GM18520 (cell line): ENCODE measurements at regions not wholly inside any gene's neighbourhood (a gene's known extent, or its start where the extent isn't known, plus 50 kb on each side); places are given as distances from the start of the nearest gene placed in this dataset.

Source experiments
- ATAC-seq: cut with Tn5 transposase; IDR thresholded peaks from one replicate; pipeline ENCODE4 v1.9.1; 2021; ENCODE audit not compliant: unreplicated experiment

- no peak for ATAC-seq
Measured at GRCh38 chr2:107419191-107419590, 407.5 kb upstream of the RGPD4 start.

GRCh38 chr2:107428781-107429180, 397.9 kb upstream of the RGPD4 start:
- no peak for ATAC-seq

- no peak for ATAC-seq
Measured at GRCh38 chr2:107430006-107430405, 396.7 kb upstream of the RGPD4 start.

GRCh38 chr2:107430596-107431266, 396.0 kb upstream of the RGPD4 start:
- ATAC-seq: no peak

DNA sequence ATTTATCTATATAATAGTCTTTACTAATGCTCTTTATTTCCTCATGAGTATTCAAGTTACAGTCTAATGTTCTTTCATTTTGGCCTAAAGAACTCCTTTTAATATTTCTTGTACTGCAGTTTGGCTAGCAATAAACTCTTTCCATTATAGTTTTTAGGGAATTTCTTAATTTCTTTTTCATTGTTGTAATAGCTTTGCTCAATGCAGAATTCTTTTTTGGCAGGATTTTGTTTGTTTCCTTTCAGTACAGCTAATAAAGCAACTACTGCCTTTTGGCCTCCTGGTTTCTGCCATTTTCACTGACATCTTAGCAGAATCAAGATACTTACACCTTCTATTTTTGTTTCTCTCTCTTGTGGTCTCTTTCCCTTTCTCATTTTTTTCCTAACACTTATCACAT, 390.4 kb upstream of the RGPD4 start:
- no peak for ATAC-seq

GRCh38 chr2:107437265-107437664, 389.4 kb upstream of the RGPD4 start:
- ATAC-seq: no peak

DNA sequence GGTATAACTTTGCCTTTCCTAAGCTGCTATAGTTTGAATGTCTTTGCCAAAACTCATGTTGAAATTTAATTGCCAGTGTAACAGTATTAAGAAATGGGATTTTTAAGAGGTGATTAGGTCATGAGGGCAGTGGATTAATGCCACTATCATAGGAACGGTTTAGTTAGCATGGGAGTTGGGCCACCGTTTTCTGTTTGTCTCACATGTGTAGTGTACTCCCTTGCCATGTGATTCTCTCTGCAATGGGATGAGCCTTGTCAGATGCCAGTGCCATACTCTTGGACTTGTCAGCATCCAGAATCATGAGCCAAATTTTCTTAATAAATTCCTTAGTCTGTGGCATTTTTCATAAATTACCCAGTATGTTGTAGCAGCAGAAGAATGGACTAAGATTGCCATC, 388.9 kb upstream of the RGPD4 start:
- ATAC-seq: no peak

- no peak for ATAC-seq
Measured at GRCh38 chr2:107448160-107448559, 378.5 kb upstream of the RGPD4 start.

- ATAC-seq: no peak
Measured at GRCh38 chr2:107461301-107461700, 365.4 kb upstream of the RGPD4 start.

GRCh38 chr2:107462181-107462580, 364.5 kb upstream of the RGPD4 start:
- ATAC-seq: no peak

DNA sequence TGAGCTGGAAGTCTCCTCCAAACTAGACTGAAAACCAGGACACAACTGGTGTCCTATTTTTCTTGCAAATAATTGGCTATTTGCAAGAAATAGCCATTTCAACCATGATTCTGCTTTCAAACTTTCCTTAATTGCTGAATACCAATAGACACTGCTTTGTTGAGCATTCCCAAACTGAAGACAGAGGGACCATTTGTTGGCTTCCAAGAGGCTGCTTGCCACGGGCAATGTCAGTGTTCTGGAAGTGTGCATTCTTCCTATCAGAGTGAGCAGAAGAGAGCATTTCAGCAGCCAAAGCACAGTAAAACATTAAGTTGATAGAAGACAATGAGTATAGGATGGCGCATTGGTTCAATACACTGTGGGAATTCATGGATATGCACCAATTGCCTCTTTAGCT, 360.5 kb upstream of the RGPD4 start:
- ATAC-seq: no peak

DNA sequence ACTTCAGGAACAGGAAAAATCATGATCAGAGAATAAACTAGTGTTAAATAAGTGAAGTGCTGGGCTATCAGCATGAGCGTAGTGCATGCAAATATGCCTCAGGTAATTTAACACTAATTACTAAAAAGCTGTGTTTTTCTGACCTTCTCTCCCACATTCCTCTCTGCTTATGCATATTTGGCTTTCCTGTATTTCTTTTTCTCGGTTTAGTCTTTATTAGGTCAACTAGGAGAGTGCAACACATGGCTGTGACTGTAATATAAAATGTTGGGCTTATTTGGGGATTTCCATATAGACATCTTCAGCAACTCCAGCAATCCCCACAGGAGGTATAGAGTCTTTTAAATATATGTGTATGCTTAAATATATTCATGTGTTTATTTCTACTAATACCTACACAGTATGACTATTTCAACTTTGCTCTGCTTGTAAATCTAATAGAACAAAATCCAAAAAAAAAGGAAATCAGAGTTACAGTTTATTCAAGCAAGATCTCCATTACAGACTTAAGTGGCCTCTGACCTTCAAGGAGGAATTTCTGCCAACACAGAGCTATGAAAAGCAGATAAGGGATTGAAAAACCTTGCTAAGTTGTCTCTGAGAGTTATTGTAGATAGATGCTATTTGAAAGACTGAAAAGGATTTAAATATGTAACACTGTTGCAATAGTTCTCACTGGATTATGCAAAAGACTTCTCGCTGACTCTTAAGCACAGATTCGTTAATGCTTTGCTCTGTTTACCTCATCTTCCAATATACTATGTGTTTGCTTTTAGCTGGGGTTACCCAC, 359.5 kb upstream of the RGPD4 start:
- ATAC-seq: no peak

GRCh38 chr2:107469437-107469995, 357.2 kb upstream of the RGPD4 start:
- ATAC-seq: no peak

DNA sequence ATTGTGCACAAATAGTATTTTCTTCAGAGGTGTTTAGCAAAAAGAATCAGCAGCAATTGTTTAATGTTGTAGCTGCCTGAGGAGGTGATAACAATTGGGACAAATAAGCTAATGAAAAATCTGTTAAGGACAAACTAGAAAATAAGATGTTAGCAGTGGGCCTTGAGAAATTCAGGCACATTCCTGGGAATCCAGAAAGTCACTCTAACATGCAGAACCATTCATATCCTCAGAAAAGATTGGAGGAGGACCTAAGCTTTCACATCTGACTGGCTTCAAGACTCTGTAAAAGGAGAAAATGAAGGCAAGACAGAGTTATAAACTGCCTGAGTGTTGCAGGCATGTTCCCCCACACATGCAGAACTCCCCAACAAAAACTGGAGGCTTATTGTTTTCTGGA, 353.5 kb upstream of the RGPD4 start:
- no peak for ATAC-seq

GRCh38 chr2:107475859-107476258, 350.8 kb upstream of the RGPD4 start:
- no peak for ATAC-seq

DNA sequence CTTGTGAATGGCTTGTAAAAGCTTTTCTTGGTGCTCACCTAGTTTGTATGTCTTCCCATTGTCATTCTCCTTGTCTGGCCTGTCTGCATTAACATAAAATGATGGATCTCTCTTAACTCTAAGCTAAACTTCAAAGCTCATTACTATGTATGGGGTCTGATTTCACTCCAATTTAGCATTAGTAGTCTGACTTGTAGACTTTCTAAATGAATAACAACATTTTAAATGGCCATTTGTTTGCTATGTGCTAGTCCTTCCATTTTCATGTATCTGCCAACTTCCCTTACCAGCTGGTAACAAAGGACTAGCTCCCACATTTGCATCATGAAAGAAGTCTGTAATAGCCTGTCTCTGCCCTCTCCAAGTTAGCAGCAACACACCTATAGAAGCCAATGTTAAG, 324.2 kb upstream of the RGPD4 start:
- no peak for ATAC-seq

DNA sequence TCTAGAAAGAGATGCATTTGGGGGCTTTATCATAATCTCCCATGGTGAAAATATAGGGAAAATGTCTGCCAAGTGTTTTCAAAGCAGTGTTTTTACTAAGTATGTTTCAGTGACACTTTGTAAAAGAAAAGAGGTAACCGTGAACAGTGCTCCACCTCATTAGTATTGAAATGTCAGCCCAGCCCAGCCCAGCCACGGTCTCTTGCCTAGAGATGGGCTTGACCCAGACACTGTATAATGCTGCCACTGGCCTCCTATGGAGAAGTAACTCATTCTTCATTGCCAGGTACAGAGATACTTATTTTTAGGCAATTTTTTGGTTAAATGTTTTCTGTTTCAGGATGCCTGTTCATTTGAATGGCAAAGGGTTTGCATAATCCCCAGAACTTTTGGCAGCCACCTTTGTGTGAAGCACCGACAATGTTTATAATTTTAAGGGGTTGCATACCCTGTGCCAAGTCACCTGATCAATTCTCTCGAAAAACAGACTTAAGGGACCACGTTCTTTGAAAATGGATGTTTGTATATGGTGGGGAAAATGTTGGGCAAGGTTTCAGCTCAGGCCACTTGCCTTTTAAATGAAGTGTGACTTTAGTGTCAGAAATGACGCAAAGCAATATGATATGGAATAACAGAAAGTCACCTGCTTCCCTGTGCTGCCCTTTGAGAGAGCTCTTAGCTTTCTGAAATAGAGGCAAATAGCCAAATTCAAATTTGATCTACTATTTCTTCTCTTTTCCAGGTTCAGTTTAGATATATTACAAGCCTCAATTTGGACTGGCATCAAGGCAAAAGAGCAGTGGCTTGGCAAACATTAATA, 314.5 kb upstream of the RGPD4 start:
- no peak for ATAC-seq

DNA sequence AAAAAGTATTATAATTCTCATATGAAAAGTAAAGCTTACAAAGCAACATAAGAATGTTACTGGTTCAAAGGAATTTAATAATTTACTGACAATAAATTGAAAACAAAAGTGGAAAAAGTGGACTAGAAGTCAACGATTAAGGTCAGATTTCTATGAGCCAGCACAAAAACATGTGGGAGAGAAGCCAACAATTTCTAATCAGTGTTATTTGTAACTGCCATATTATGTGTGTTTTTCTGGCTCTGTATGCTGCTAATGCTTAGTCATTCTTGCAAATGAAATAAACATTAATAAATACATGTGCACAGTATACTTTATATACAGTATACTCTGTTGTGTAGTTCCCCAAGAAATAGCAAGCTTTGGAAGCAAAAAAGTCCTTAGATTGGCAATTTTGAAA, 301.3 kb upstream of the RGPD4 start:
- ATAC-seq: no peak

DNA sequence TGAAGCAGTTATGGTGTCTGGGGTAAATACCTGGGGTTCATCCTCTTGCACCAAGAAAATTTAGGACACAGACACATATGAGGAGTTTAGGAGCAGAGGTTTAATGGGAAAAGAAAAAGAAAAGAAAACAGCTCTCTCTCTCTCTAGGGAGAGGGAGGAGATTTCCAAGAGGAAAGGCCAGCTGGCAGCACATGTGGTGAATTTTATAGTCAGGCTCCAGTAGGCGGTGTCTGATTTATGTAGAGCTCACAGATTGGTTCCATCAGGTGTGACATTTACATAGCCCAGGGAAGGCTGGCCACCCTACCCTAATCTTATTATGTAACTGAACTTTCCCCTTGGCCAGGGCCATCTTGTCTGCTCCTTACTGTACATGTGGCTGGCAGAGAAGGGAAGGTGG, 297.5 kb upstream of the RGPD4 start:
- no peak for ATAC-seq

GRCh38 chr2:107530046-107530445, 296.6 kb upstream of the RGPD4 start:
- no peak for ATAC-seq

DNA sequence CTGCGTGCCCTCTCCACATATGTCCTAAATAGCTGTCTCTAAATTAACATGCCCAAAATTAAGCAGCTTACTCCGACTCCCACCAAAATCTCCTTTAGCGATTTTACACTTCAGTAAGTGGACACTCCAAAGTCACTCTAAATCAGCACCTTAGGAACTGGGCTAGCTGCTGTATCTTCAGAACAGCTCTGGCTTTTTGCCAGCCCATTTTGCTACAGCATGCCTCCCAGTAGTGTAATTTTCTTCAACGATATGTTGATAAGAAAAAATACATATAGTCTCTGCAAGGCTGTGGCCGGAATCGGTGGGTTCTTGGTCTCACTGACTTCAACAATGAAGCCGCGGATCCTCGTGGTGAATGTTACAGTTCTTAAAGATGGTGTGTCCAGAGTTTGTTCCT, 291.8 kb upstream of the RGPD4 start:
- ATAC-seq: no peak
